ENCODE measurements at regions not wholly inside any gene's neighbourhood (a gene's known extent, or its start where the extent isn't known, plus 50 kb on each side); places are given as distances from the start of the nearest gene placed in this dataset.

- intact Hi-C loops (cut with DNase I; ENCODE audit: low total_unique reads), result no loop called here
- no peaks in the 10 kb centered on the region for H3K9me3 ChIP-seq
- peak overlapping the region in 3 of 4 donors; percentile 33 to 69 (median 38) for H3K27ac ChIP-seq
- ATAC-seq (no peak), DNase-seq (no peak)
- peaks cover 13 to 19% of the 10 kb centered on the region in 2 donors for H3K4me1 ChIP-seq
- H3K27me3 ChIP-seq, result peaks cover 3 to 19% (median 13%) of the 10 kb centered on the region in 3 donors
- no peak for TF ChIP-seq CTCF (IDR thresholded peaks at IDR 0.05 in 4 of 5, conservative IDR thresholded peaks at IDR 0.05 in 1 of 5)
- TF ChIP-seq POLR2A (IDR thresholded peaks at IDR 0.05), result no peak
- in situ Hi-C loops (cut with MboI; ENCODE audit: low sequenced_read_pairs in 4 of 4), result no loop called here
- H3K36me3 ChIP-seq, result no peaks in the 10 kb centered on the region
- no peak overlapping the region for H3K4me3 ChIP-seq
Observed at GRCh38 chr17:17412326-17412725, 64.5 kb upstream of the MED9 start.

GRCh38 chr17:17413215-17413792, 63.5 kb upstream of the MED9 start:
- no peak for TF ChIP-seq POLR2A (IDR thresholded peaks at IDR 0.05)
- TF ChIP-seq CTCF (IDR thresholded peaks at IDR 0.05 in 4 of 5, conservative IDR thresholded peaks at IDR 0.05 in 1 of 5), result no peak
- intact Hi-C loops (cut with DNase I; ENCODE audit: low total_unique reads), result no loop called here

GRCh38 chr17:17413821-17414220, 63.0 kb upstream of the MED9 start:
- Histone ChIP-seq H3K4me1 (peaks cover 13 to 19% of the 10 kb centered on the region in 2 donors), H3K27me3 (peaks cover 3 to 19% (median 13%) of the 10 kb centered on the region in 3 donors), H3K4me3 (peak overlapping the region; percentile 12 to 37 (median 26)), H3K9me3 (no peaks in the 10 kb centered on the region), H3K27ac (peak overlapping the region; percentile 29 to 70 (median 64)), H3K36me3 (no peaks in the 10 kb centered on the region)
- TF ChIP-seq CTCF (IDR thresholded peaks at IDR 0.05 in 4 of 5, conservative IDR thresholded peaks at IDR 0.05 in 1 of 5), result no peak
- TF ChIP-seq POLR2A (IDR thresholded peaks at IDR 0.05), result no peak
- no peak for DNase-seq
- in situ Hi-C loops (cut with MboI; ENCODE audit: low sequenced_read_pairs in 4 of 4) (no loop called here), intact Hi-C loops (cut with DNase I; ENCODE audit: low total_unique reads) (no loop called here)
- peak in 1 of 2 donors; percentile 26 for ATAC-seq

More at GRCh38 chr17:17413215-17413792, 63.5 kb upstream of the MED9 start:
- peaks cover 13 to 19% of the 10 kb centered on the region in 2 donors for H3K4me1 ChIP-seq
- peaks cover 3 to 19% (median 13%) of the 10 kb centered on the region in 3 donors for H3K27me3 ChIP-seq
- H3K9me3 ChIP-seq, result no peaks in the 10 kb centered on the region
- in situ Hi-C loops (cut with MboI; ENCODE audit: low sequenced_read_pairs in 4 of 4), result no loop called here
- DNase-seq (no peak), ATAC-seq (no peak)
- H3K27ac ChIP-seq, result peak overlapping the region; percentile 29 to 70 (median 64)
- peak overlapping the region in 2 of 4 donors; percentile 26 to 37 for H3K4me3 ChIP-seq
- H3K36me3 ChIP-seq, result no peaks in the 10 kb centered on the region

- in situ Hi-C loops (cut with MboI; ENCODE audit: low sequenced_read_pairs in 4 of 4) (no loop called here), intact Hi-C loops (cut with DNase I; ENCODE audit: low total_unique reads) (no loop called here)
- Histone ChIP-seq H3K27ac (peak overlapping the region; percentile 46 to 70 (median 64)), H3K27me3 (peaks cover 3 to 19% (median 13%) of the 10 kb centered on the region in 3 donors), H3K36me3 (no peaks in the 10 kb centered on the region), H3K4me3 (peak overlapping the region; percentile 12 to 37 (median 26)), H3K4me1 (peaks cover 17 to 19% of the 10 kb centered on the region in 2 donors), H3K9me3 (no peaks in the 10 kb centered on the region)
- peak; percentile 53 to 56 for ATAC-seq
- TF ChIP-seq POLR2A (IDR thresholded peaks at IDR 0.05) (no peak), CTCF (IDR thresholded peaks at IDR 0.05 in 4 of 5, conservative IDR thresholded peaks at IDR 0.05 in 1 of 5) (no peak)
- DNase-seq, result peak; percentile 44 to 64
Observed at GRCh38 chr17:17414341-17414805, 62.4 kb upstream of the MED9 start.
